IMR-90 (cell line): ENCODE measurements at regions not wholly inside any gene's neighbourhood (a gene's known extent, or its start where the extent isn't known, plus 50 kb on each side); places are given as distances from the start of the nearest gene placed in this dataset.
A peak's percentile ranks its signal among the peaks of the same experiment; 100 is the strongest.

Experiments used
- ATAC-seq: fragments of 200-7000 bp; cut with Tn5 transposase; 2 replicates; pipeline ENCODE4 v1.9.1; 2020; ENCODE audit warnings: low read depth, mild to moderate bottlenecking, moderate library complexity
- BruUV-seq: library from RNA; stranded (reverse); fragments of 400-500 nt; replicated peaks from 2 replicates; lab custom pipeline; 2021; lab: Mats Ljungman, UMichigan
- CTCF ChIA-PET: fragments of 300-600 bp; formaldehyde crosslinking; extraction: SDS; loops from one replicate; lab custom pipeline; 2021; ENCODE audit warnings: antibody characterized with exemption; lab: Yijun Ruan, JAX
- POLR2A ChIA-PET: fragments of 300-600 bp; sonication (Branson Sonifier 250); formaldehyde crosslinking; loops from one replicate; lab custom pipeline; 2022; ENCODE audit warnings: antibody characterized with exemption; ENCODE audit not compliant: unreplicated experiment; lab: Charles Lee
- DNase-seq: peaks from one replicate; pipeline ENCODE4 v3.0.0; 2013
- H2AFZ ChIP-seq: replicated peaks from 2 replicates; pipeline ENCODE3; 2013; ENCODE audit warnings: low read length, mild to moderate bottlenecking; ENCODE audit not compliant: poor library complexity
- H2AK5ac ChIP-seq: 2 replicates; pipeline ENCODE4 v1.6.1; 2013; ENCODE audit warnings: low read depth, low read length, inconsistent platforms
- H2AK9ac ChIP-seq: replicated peaks from 2 replicates; pipeline ENCODE3; 2013; ENCODE audit warnings: mild to moderate bottlenecking, low read depth, low read length, moderate library complexity; ENCODE audit not compliant: poor library complexity
- H2BK120ac ChIP-seq: 2 replicates; pipeline ENCODE4 v1.6.1; 2013; ENCODE audit warnings: low read depth, low read length, inconsistent platforms
- H2BK15ac ChIP-seq: 3 replicates; pipeline ENCODE4 v1.6.1; 2013; ENCODE audit warnings: low read depth, low read length, inconsistent platforms
- H2BK20ac ChIP-seq: 2 replicates; pipeline ENCODE4 v1.6.1; 2013; ENCODE audit warnings: low read depth, mild to moderate bottlenecking, inconsistent platforms, low read length, moderate library complexity
- H2BK5ac ChIP-seq: 2 replicates; pipeline ENCODE4 v1.6.1; 2013; ENCODE audit warnings: mild to moderate bottlenecking, low read depth, low read length, inconsistent platforms; ENCODE audit not compliant: poor library complexity, severe bottlenecking
- H3K14ac ChIP-seq: replicated peaks from 2 replicates; pipeline ENCODE4 v1.6.1; 2013; ENCODE audit warnings: low read depth, low read length, inconsistent platforms
- H3K18ac ChIP-seq: 2 replicates; pipeline ENCODE4 v1.6.1; 2013; ENCODE audit warnings: low read depth, low read length, control low read depth
- H3K23ac ChIP-seq: 2 replicates; pipeline ENCODE4 v1.6.1; 2013; ENCODE audit warnings: low read depth, low read length, inconsistent platforms
- H3K27ac ChIP-seq: 2 replicates; pipeline ENCODE4 v1.5.1; 2013; ENCODE audit warnings: mild to moderate bottlenecking, control low read depth, low read length; ENCODE audit not compliant: insufficient read depth
- H3K27me3 ChIP-seq: 2 replicates; pipeline ENCODE4 v1.6.1; 2013; ENCODE audit warnings: low read length; ENCODE audit not compliant: control insufficient read depth, insufficient read depth
- H3K36me3 ChIP-seq: 2 replicates; pipeline ENCODE4 v1.6.1; 2013; ENCODE audit warnings: low read length, mixed read lengths; ENCODE audit not compliant: control insufficient read depth, insufficient read depth
- H3K4ac ChIP-seq: 2 replicates; pipeline ENCODE4 v1.6.1; 2013; ENCODE audit warnings: low read depth, low read length, inconsistent platforms
- H3K4me1 ChIP-seq: 2 replicates; pipeline ENCODE4 v1.6.1; 2013; ENCODE audit warnings: low read length, mixed read lengths; ENCODE audit not compliant: control insufficient read depth, insufficient read depth
- H3K4me2 ChIP-seq: 2 replicates; pipeline ENCODE4 v1.6.1; 2013; ENCODE audit warnings: low read depth, mild to moderate bottlenecking, control low read depth, low read length, moderate library complexity
- H3K4me3 ChIP-seq: 2 replicates; pipeline ENCODE4 v1.5.1; 2013; ENCODE audit warnings: low read depth, mild to moderate bottlenecking, control low read depth, low read length, moderate library complexity; ENCODE audit not compliant: insufficient read depth
- H3K56ac ChIP-seq: 2 replicates; pipeline ENCODE4 v1.6.1; 2013; ENCODE audit warnings: low read length, inconsistent platforms; ENCODE audit not compliant: insufficient read depth; ENCODE audit errors: extremely low read depth
- H3K79me1 ChIP-seq, 2 experiments: 2 replicates each; pipeline ENCODE4 v1.6.1; 2013; ENCODE audit warnings: low read length in 2 of 2, inconsistent platforms in 1 of 2, low read depth in 1 of 2
- H3K9ac ChIP-seq: 2 replicates; pipeline ENCODE4 v1.6.1; 2013; ENCODE audit warnings: low read depth, low read length, control low read depth
- H3K9me1 ChIP-seq: 2 replicates; pipeline ENCODE4 v1.6.1; 2013; ENCODE audit warnings: low read length, inconsistent platforms; ENCODE audit not compliant: insufficient read depth
- H3K9me3 ChIP-seq: 2 replicates; pipeline ENCODE4 v1.6.1; 2013; ENCODE audit warnings: low read length; ENCODE audit not compliant: control insufficient read depth, insufficient read depth
- H4K20me1 ChIP-seq: 2 replicates; pipeline ENCODE4 v1.6.1; 2013; ENCODE audit warnings: low read length, inconsistent platforms; ENCODE audit not compliant: insufficient read depth
- H4K5ac ChIP-seq: 2 replicates; pipeline ENCODE4 v1.6.1; 2013; ENCODE audit warnings: mild to moderate bottlenecking, low read depth, low read length, control low read depth
- H4K8ac ChIP-seq, 2 experiments: 2 replicates each; pipeline ENCODE4 v1.6.1; 2013; ENCODE audit warnings: low read depth in 2 of 2, low read length in 2 of 2, control low read depth in 1 of 2, inconsistent platforms in 1 of 2
- H4K91ac ChIP-seq: 2 replicates; pipeline ENCODE4 v1.6.1; 2013; ENCODE audit warnings: low read depth, low read length, inconsistent platforms; ENCODE audit not compliant: insufficient read depth
- CHD1 ChIP-seq: IDR thresholded peaks from 2 replicates; pipeline ENCODE4 v1.6.1; 2012; ENCODE audit warnings: low read depth, low read length, improper control_type of control experiment
- FOS ChIP-seq: fragments of 150-350 bp; IDR thresholded peaks from 2 replicates; pipeline ENCODE4 v1.6.1; 2016; ENCODE audit warnings: low read depth, low read length
- RAD21 ChIP-seq: IDR thresholded peaks from 2 replicates; pipeline ENCODE4 v1.6.1; 2012; ENCODE audit warnings: low read length, improper control_type of control experiment
- RCOR1 ChIP-seq: IDR thresholded peaks from 2 replicates; pipeline ENCODE4 v1.6.1; 2012; ENCODE audit warnings: mild to moderate bottlenecking, low read length, improper control_type of control experiment; ENCODE audit not compliant: insufficient replicate concordance
- WGBS, 2 experiments: methylation state at CpG; one replicate each; pipeline versions ENCODE4 v1.1.5 to v1.1.7; 2013; ENCODE audit warnings: missing lambda C conversion rate in 2 of 2; ENCODE audit not compliant: insufficient read length in 1 of 2; ENCODE audit errors: extremely low coverage in 2 of 2; 5-methylcytosine and 5-hydroxymethylcytosine counted together
- dilution Hi-C: fragments of 300-500 bp; cut with HindIII; formaldehyde crosslinking; loops from one replicate; pipeline ENCODE4 v1.14.3; 2018; ENCODE audit warnings: low sequenced_read_pairs; ENCODE audit not compliant: unreplicated experiment
- in situ Hi-C: fragments of 300-500 bp; cut with MboI; formaldehyde crosslinking; loops from 3 replicates; pipeline ENCODE4 v1.14.3; 2019; ENCODE audit warnings: low sequenced_read_pairs, inconsistent platforms, mixed read lengths
- intact Hi-C: fragments of 100-400 bp; cut with micrococcal nuclease; formaldehyde crosslinking; loops from 2 replicates; pipeline ENCODE4 v1.10.0; 2022
- TF ChIP-seq, protein P1 (sequence below): fragments of 150-350 bp; IDR thresholded peaks from 2 replicates; pipeline ENCODE4 v1.6.1; 2017; ENCODE audit warnings: mild to moderate bottlenecking, antibody characterized with exemption, low read length, low read depth
- TF ChIP-seq, protein P2 (sequence below): conservative IDR thresholded peaks from 2 replicates; pipeline ENCODE4 v1.5.1; 2012; ENCODE audit warnings: mild to moderate bottlenecking, low read depth, low read length, improper control_type of control experiment

DNA sequence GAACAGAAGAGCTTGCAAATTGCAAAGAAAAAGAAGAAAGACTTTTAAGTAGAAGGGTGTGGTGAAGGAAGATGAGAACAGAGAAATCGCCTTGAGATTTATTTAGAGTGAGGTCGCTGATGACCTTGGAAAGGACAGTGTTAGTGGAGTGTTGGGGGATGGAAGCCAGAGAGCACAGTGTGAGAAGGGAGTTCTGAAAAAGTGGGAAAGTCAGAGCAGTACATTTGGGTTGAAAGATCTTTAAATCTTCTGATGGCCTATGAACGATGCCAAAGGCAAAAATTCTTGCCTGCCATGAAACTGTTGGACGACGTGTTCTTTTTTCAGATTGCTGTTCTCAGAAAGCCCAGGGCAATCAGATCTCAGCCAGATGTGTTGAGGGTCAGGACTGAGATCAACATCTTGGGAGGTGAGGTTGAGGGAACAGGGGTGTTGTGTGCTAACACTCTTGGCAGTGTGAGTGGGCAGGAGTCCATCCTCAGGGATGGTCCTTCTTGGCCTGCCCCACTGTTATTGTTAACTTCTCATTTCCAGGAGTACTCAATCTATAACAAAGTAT is 330.1 kb downstream of the MAP2K6 start:
- ATAC-seq (no peak), DNase-seq (no peak)
- intact Hi-C loops, result no loop called here
- Histone ChIP-seq H3K56ac (no peak overlapping the region), H3K79me1 (no peaks in the 10 kb centered on the region), H3K18ac (no peak overlapping the region), H3K14ac (0 out of 2 replicates have a peak overlapping the region, but pooled peaks have one; percentile 14), H3K4me3 (no peak overlapping the region), H4K91ac (no peak overlapping the region), H4K5ac (no peak overlapping the region), H2AK9ac (no peak overlapping the region), H4K8ac (peak overlapping the region in 1 of 2 experiments; percentile 9; a peak in 1 of 4 replicates), H3K4me1 (peaks cover 3% of the 10 kb centered on the region), H3K23ac (no peak overlapping the region), H2AK5ac (no peak overlapping the region), H3K27ac (no peak overlapping the region), H4K20me1 (no peaks in the 10 kb centered on the region), H3K9me1 (no peaks in the 10 kb centered on the region), H3K27me3 (no peaks in the 10 kb centered on the region), H2AFZ (no peak overlapping the region), H2BK15ac (no peak overlapping the region), H3K9me3 (no peaks in the 10 kb centered on the region), H3K4ac (no peak overlapping the region), H3K9ac (no peak overlapping the region), H2BK20ac (peak overlapping the region; percentile 20; the same call in 1 of the 2 replicates), H3K36me3 (no peaks in the 10 kb centered on the region), H2BK120ac (no peak overlapping the region), H3K4me2 (no peak overlapping the region), H2BK5ac (no peak overlapping the region)
- TF ChIP-seq FOS, result no peak
- TF ChIP-seq, protein P1, sequence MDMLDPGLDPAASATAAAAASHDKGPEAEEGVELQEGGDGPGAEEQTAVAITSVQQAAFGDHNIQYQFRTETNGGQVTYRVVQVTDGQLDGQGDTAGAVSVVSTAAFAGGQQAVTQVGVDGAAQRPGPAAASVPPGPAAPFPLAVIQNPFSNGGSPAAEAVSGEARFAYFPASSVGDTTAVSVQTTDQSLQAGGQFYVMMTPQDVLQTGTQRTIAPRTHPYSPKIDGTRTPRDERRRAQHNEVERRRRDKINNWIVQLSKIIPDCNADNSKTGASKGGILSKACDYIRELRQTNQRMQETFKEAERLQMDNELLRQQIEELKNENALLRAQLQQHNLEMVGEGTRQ, result no peak
- TF ChIP-seq, protein P2, sequence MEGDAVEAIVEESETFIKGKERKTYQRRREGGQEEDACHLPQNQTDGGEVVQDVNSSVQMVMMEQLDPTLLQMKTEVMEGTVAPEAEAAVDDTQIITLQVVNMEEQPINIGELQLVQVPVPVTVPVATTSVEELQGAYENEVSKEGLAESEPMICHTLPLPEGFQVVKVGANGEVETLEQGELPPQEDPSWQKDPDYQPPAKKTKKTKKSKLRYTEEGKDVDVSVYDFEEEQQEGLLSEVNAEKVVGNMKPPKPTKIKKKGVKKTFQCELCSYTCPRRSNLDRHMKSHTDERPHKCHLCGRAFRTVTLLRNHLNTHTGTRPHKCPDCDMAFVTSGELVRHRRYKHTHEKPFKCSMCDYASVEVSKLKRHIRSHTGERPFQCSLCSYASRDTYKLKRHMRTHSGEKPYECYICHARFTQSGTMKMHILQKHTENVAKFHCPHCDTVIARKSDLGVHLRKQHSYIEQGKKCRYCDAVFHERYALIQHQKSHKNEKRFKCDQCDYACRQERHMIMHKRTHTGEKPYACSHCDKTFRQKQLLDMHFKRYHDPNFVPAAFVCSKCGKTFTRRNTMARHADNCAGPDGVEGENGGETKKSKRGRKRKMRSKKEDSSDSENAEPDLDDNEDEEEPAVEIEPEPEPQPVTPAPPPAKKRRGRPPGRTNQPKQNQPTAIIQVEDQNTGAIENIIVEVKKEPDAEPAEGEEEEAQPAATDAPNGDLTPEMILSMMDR, result no peak
- no peak for TF ChIP-seq RCOR1
- TF ChIP-seq RAD21, result no peak
- TF ChIP-seq CHD1, result no peak
- in situ Hi-C loops, result no loop called here
- BruUV-seq, result no TSS peak
- WGBS, 2 experiments, result 60% methylated on average over 5 of the region's 5 CpGs; no CpG with 5 or more reads in 1 of the 2 experiments
- ChIA-PET CTCF (no interaction called here), POLR2A (no interaction called here)
- dilution Hi-C loops, result no loop called here
